Fibroblast of villous mesenchyme (primary cell): ENCODE measurements at regions not wholly inside any gene's neighbourhood (a gene's known extent, or its start where the extent isn't known, plus 50 kb on each side); places are given as distances from the start of the nearest gene placed in this dataset.
A peak's percentile ranks its signal among the peaks of the same experiment; 100 is the strongest.
"Not testable (repeated sequence)": the region's sequence is repeated elsewhere in the genome, so short reads cannot be mapped to it uniquely, and the experiment has no call there.

Experiments
- DNase-seq: peaks from one replicate; pipeline ENCODE4 v3.0.0-alpha.2; 2010; ENCODE audit warnings: low read depth
- H3K4me3 ChIP-seq: 2 replicates; pipeline ENCODE4 v1.5.1; 2011; ENCODE audit warnings: low read depth, mild to moderate bottlenecking, low read length
- TF ChIP-seq, protein P1 (sequence below): IDR thresholded peaks from 2 replicates; pipeline ENCODE4 v1.5.1; 2012; ENCODE audit warnings: low read depth, mild to moderate bottlenecking, low read length; ENCODE audit not compliant: insufficient read depth

DNA sequence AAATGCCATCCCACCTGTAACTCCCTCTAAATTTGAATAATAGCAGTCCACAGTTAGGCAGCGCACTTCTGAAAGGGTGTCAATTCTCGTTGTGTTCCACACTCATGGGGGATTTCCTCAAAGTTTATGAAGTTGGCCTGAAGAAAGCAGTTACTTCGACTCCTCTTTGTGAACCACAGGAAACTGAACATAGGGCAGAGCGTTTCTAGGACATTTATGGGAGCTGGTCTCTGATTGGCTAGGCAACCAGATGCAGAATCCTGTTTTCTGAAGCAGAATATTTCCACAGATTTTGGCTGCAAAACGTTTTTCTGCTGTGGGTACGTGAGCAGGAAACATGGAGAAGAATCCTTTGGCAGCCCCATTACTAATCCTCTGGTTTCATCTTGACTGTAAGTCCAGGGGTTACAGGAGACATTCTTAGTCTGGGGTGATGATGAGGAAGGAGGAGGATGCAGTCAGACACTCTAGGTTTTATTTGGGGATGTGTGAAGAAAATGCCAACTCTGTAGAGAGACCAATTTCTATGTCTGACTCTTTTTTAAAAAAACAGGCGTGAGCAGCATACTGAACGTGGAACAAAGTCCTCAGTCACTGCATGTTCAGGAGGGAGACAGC, 431.5 kb upstream of the OR4E1 start:
- TF ChIP-seq, protein P1, sequence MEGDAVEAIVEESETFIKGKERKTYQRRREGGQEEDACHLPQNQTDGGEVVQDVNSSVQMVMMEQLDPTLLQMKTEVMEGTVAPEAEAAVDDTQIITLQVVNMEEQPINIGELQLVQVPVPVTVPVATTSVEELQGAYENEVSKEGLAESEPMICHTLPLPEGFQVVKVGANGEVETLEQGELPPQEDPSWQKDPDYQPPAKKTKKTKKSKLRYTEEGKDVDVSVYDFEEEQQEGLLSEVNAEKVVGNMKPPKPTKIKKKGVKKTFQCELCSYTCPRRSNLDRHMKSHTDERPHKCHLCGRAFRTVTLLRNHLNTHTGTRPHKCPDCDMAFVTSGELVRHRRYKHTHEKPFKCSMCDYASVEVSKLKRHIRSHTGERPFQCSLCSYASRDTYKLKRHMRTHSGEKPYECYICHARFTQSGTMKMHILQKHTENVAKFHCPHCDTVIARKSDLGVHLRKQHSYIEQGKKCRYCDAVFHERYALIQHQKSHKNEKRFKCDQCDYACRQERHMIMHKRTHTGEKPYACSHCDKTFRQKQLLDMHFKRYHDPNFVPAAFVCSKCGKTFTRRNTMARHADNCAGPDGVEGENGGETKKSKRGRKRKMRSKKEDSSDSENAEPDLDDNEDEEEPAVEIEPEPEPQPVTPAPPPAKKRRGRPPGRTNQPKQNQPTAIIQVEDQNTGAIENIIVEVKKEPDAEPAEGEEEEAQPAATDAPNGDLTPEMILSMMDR, result no peak

DNA sequence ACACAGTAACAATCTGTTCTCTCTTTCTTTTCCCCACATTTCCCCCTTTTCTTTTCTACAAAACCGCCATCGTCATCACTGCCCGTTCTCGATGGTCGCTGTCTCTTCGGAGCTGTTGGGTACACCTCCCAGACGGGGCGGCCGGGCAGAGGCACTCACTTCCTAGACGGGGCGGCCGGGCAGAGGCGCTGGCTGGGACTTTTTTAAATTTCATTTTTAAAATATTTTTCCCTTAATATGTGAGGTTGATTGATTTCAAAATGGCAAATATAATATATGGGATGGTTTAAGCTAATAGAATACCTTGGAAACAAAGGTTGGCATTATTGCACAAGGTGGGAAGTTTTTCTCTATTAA, 427.1 kb upstream of the OR4E1 start:
- H3K4me3 ChIP-seq, DNase-seq: not testable (repeated sequence)

More for the DNA sequence above, 431.5 kb upstream of the OR4E1 start:
- H3K4me3 ChIP-seq, result no peak overlapping the region
- DNase-seq, result no peak

- DNase-seq, result peak; percentile 58
- no peak overlapping the region for H3K4me3 ChIP-seq
- TF ChIP-seq, protein P1, result peak; percentile 61
Observed at GRCh38 chr14:22099942-22100763, 426.5 kb upstream of the OR4E1 start.

GRCh38 chr14:22098435-22098834, 424.8 kb upstream of the OR4E1 start:
- TF ChIP-seq, protein P1, result no peak

GRCh38 chr14:22097586-22098292, 424.1 kb upstream of the OR4E1 start:
- no peak for DNase-seq
- TF ChIP-seq, protein P1, result no peak
- H3K4me3 ChIP-seq, result no peak overlapping the region

More at GRCh38 chr14:22098435-22098834, 424.8 kb upstream of the OR4E1 start:
- H3K4me3 ChIP-seq, result no peak overlapping the region
- DNase-seq, result no peak

DNA sequence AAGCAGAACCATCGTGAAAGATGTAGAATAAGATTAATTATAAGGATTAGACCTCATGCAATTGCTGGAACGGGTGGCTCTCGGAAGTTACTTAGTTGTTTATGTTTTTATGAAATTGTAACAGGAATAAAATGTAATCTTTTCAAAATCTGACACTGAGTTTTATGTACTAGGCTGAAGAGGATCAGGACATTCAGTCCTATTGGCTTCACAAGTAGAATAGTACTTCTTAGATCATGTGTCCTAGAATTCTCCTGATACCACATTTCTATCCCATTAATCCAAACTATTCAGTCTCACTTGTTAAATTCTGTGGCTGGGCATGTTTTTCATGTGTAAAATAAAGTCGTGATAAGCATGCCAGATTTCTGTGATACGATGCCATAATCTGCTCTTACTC, 423.5 kb upstream of the OR4E1 start:
- TF ChIP-seq, protein P1, result no peak
- DNase-seq, result peak; percentile 12
- no peak overlapping the region for H3K4me3 ChIP-seq

- no peak for DNase-seq
- TF ChIP-seq, protein P1, result no peak
- no peak overlapping the region for H3K4me3 ChIP-seq
Observed at GRCh38 chr14:22096514-22096895, 422.9 kb upstream of the OR4E1 start.
